Panc1 (cell line): ENCODE measurements at regions not wholly inside any gene's neighbourhood (a gene's known extent, or its start where the extent isn't known, plus 50 kb on each side); places are given as distances from the start of the nearest gene placed in this dataset.
"Not testable (repeated sequence)": the region's sequence is repeated elsewhere in the genome, so short reads cannot be mapped to it uniquely, and the experiment has no call there.

Source experiments
- ATAC-seq: fragments of 200-7000 bp; cut with Tn5 transposase; 2 replicates; pipeline ENCODE4 v1.9.1; 2020; ENCODE audit warnings: mild to moderate bottlenecking, moderate library complexity
- BruUV-seq: library from RNA; stranded (reverse); fragments of 400-500 nt; replicated peaks from 2 replicates; lab custom pipeline; 2021; lab: Mats Ljungman, UMichigan
- CTCF ChIA-PET: fragments of 300-600 bp; sonication (Branson Sonifier 250); formaldehyde crosslinking; loops from one replicate; lab custom pipeline; 2022; ENCODE audit warnings: antibody characterized with exemption; lab: Charles Lee
- POLR2A ChIA-PET: fragments of 300-600 bp; sonication (Branson Sonifier 250); formaldehyde crosslinking; loops from one replicate; lab custom pipeline; 2022; ENCODE audit warnings: antibody characterized with exemption; lab: Charles Lee
- DNase-seq: peaks from one replicate; pipeline ENCODE4 v3.0.0-alpha.2; 2010; ENCODE audit warnings: low read depth, low spot score
- H3K27ac ChIP-seq: 2 replicates; pipeline ENCODE4 v1.5.1; 2011; ENCODE audit warnings: mild to moderate bottlenecking, low read length, inconsistent platforms
- H3K27me3 ChIP-seq: fragments of 200-500 bp; sonication (Bioruptor generic); 2 replicates; pipeline ENCODE4 v1.6.0; 2014; ENCODE audit warnings: low read length, inconsistent platforms; ENCODE audit not compliant: control insufficient read depth, insufficient read depth
- H3K36me3 ChIP-seq: fragments of 200-500 bp; sonication (Bioruptor generic); 2 replicates; pipeline ENCODE4 v1.5.1; 2014; ENCODE audit warnings: inconsistent platforms, mild to moderate bottlenecking, low read length, moderate library complexity; ENCODE audit not compliant: control insufficient read depth, insufficient read depth
- H3K4me1 ChIP-seq: 2 replicates; pipeline ENCODE4 v1.5.1; 2011; ENCODE audit warnings: inconsistent platforms, mild to moderate bottlenecking, low read length, moderate library complexity; ENCODE audit not compliant: control insufficient read depth, insufficient read depth
- H3K4me3 ChIP-seq, 2 experiments: 2 replicates each; pipeline ENCODE4 v1.5.1; 2011 to 2012; ENCODE audit warnings: low read depth in 2 of 2, low read length in 2 of 2, mild to moderate bottlenecking in 2 of 2, inconsistent platforms in 1 of 2, moderate library complexity in 1 of 2
- H3K9me3 ChIP-seq: fragments of 200-500 bp; sonication (Bioruptor generic); 2 replicates; pipeline ENCODE4 v1.5.1; 2014; ENCODE audit warnings: low read depth, mild to moderate bottlenecking, inconsistent platforms, low read length, moderate library complexity; ENCODE audit not compliant: control insufficient read depth, insufficient read depth
- CTCF ChIP-seq: fragments of 450-650 bp; IDR thresholded peaks from 2 replicates; pipeline ENCODE4 v1.5.1; 2017; ENCODE audit warnings: mild to moderate bottlenecking
- POLR2AphosphoS5 ChIP-seq: IDR thresholded peaks from 2 replicates; pipeline ENCODE4 v1.6.1; 2012; ENCODE audit warnings: mild to moderate bottlenecking, low read depth, low read length, moderate library complexity
- REST ChIP-seq, 2 experiments: IDR thresholded peaks; 2 replicates each; pipeline ENCODE4 v1.6.1; 2011 to 2012; ENCODE audit warnings: low read depth in 2 of 2, control low read depth in 1 of 2, low read length in 1 of 2, mild to moderate bottlenecking in 1 of 2, moderate library complexity in 1 of 2; ENCODE audit not compliant: insufficient read depth in 1 of 2
- SIN3A ChIP-seq: IDR thresholded peaks from 2 replicates; pipeline ENCODE4 v1.6.1; 2012; ENCODE audit warnings: low read depth, mild to moderate bottlenecking, low read length, moderate library complexity, borderline replicate concordance; ENCODE audit not compliant: insufficient read depth
- TCF7L2 ChIP-seq: IDR thresholded peaks from 2 replicates; pipeline ENCODE4 v1.6.1; 2011; ENCODE audit warnings: mild to moderate bottlenecking, low read depth, low read length, inconsistent platforms
- in situ Hi-C: cut with HindIII; loops from 2 replicates; pipeline ENCODE4 v1.10.0; 2016; ENCODE audit warnings: low sequenced_read_pairs, low pct_unique_long_range_greater_than_20kb
- intact Hi-C: fragments of 100-400 bp; cut with micrococcal nuclease; formaldehyde crosslinking; loops from one replicate; pipeline ENCODE4 v1.10.0; 2022; ENCODE audit not compliant: unreplicated experiment

GRCh38 chr1:2957329-2957728 lies 63.9 kb upstream of the ACTRT2 start:
- in situ Hi-C loops, result no loop called here
- BruUV-seq, result no TSS peak
- H3K36me3 ChIP-seq, result no peaks in the 10 kb centered on the region
- ChIA-PET POLR2A (no interaction called here), CTCF (no interaction called here)
- peaks cover 24% of the 10 kb centered on the region; the same call in 1 of the 2 replicates for H3K9me3 ChIP-seq
- no peak for DNase-seq
- ATAC-seq, result no peak
- H3K27ac ChIP-seq, result no peak overlapping the region
- no peaks in the 10 kb centered on the region for H3K4me1 ChIP-seq
- intact Hi-C loops, result no loop called here
- no peak for TF ChIP-seq POLR2AphosphoS5
- TF ChIP-seq CTCF, result no peak
- TF ChIP-seq REST (IDR thresholded peaks at IDR 0.05; ENCODE audit: insufficient read depth in 1 of 2, low read depth in 2 of 2, low read length in 1 of 2), result no peak
- TF ChIP-seq SIN3A, result no peak
- no peak for TF ChIP-seq TCF7L2
- H3K4me3 ChIP-seq, result no peak overlapping the region
- H3K27me3 ChIP-seq, result peaks cover 3% of the 10 kb centered on the region; the same call in 1 of the 2 replicates

- intact Hi-C loops, H3K27ac ChIP-seq, H3K36me3 ChIP-seq, DNase-seq, in situ Hi-C loops, H3K27me3 ChIP-seq, BruUV-seq, CTCF ChIA-PET, ATAC-seq, H3K4me3 ChIP-seq, H3K4me1 ChIP-seq, POLR2A ChIA-PET: not testable (repeated sequence)
- peaks cover 15% of the 10 kb centered on the region; the same call in 1 of the 2 replicates for H3K9me3 ChIP-seq
Observed at GRCh38 chr1:2959881-2960280, 61.4 kb upstream of the ACTRT2 start.

DNA sequence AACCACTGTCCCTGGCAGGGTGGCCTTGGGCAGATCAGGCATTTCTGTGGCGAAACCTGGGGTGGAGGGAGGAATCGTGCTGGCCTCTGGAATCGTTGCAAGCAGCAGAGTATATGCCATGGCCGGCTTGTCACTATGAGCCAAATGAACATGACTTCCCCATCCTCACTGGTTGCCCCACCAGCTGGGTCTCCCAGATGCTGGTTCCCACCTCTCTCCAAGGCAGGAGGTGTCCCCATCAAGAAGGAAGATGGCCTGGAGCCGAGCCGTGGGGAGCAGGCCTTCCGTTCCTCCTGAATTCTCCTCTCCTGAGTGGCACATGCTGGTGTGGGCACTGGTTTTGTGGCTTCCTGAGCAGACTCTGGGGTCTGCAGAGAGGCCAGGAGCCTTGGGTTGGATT lies 60.2 kb upstream of the ACTRT2 start:
- TF ChIP-seq TCF7L2 (no peak), CTCF (no peak), POLR2AphosphoS5 (no peak), SIN3A (no peak), REST (IDR thresholded peaks at IDR 0.05; ENCODE audit: insufficient read depth in 1 of 2, low read depth in 2 of 2, low read length in 1 of 2) (no peak)
- Histone ChIP-seq H3K4me1 (no peaks in the 10 kb centered on the region), H3K9me3 (peaks cover 13% of the 10 kb centered on the region; the same call in 1 of the 2 replicates), H3K27me3 (peaks cover 2% of the 10 kb centered on the region; the same call in 1 of the 2 replicates), H3K36me3 (no peaks in the 10 kb centered on the region), H3K4me3 (no peak overlapping the region), H3K27ac (no peak overlapping the region)
- no TSS peak for BruUV-seq
- in situ Hi-C loops (no loop called here), intact Hi-C loops (no loop called here)
- no peak for ATAC-seq
- DNase-seq, result no peak
- POLR2A ChIA-PET, result no interaction called here
- CTCF ChIA-PET, result no interaction called here
